H9 (cell line): ENCODE measurements at regions not wholly inside any gene's neighbourhood (a gene's known extent, or its start where the extent isn't known, plus 50 kb on each side); places are given as distances from the start of the nearest gene placed in this dataset.

Experiments used
- DNase-seq: peaks from one replicate; pipeline ENCODE4 v3.0.0-alpha.2; 2017
- H2AFZ ChIP-seq: one replicate; pipeline ENCODE4 v1.6.1; 2013; ENCODE audit warnings: mild to moderate bottlenecking, low read length, control low read depth, moderate library complexity
- H2AK5ac ChIP-seq: 2 replicates; pipeline ENCODE4 v1.6.1; 2013; ENCODE audit warnings: low read length, control low read depth, mixed read lengths; ENCODE audit not compliant: insufficient read length
- H2BK120ac ChIP-seq: one replicate; pipeline ENCODE4 v1.6.1; 2013; ENCODE audit warnings: low read depth, mild to moderate bottlenecking, low read length, control low read depth, inconsistent platforms; ENCODE audit not compliant: poor library complexity, severe bottlenecking
- H2BK12ac ChIP-seq: 2 replicates; pipeline ENCODE4 v1.6.1; 2013; ENCODE audit warnings: low read length, control low read depth, mixed read lengths, low read depth; ENCODE audit not compliant: insufficient read length
- H2BK15ac ChIP-seq: 2 replicates; pipeline ENCODE4 v1.6.1; 2013; ENCODE audit warnings: low read depth, low read length, control low read depth
- H2BK20ac ChIP-seq: one replicate; pipeline ENCODE4 v1.6.1; 2013; ENCODE audit warnings: low read depth, mild to moderate bottlenecking, low read length, control low read depth, inconsistent platforms; ENCODE audit not compliant: poor library complexity, severe bottlenecking
- H2BK5ac ChIP-seq: 2 replicates; pipeline ENCODE4 v1.6.1; 2013; ENCODE audit warnings: low read length, control low read depth, mixed read lengths; ENCODE audit not compliant: insufficient read length
- H3K14ac ChIP-seq: 2 replicates; pipeline ENCODE4 v1.6.1; 2013; ENCODE audit warnings: low read length, control low read depth; ENCODE audit not compliant: insufficient read depth
- H3K18ac ChIP-seq: 2 replicates; pipeline ENCODE4 v1.6.1; 2013; ENCODE audit warnings: low read depth, mild to moderate bottlenecking, mixed read lengths, low read length, control low read depth; ENCODE audit not compliant: insufficient read length
- H3K23ac ChIP-seq: 2 replicates; pipeline ENCODE4 v1.6.1; 2013; ENCODE audit warnings: low read length, control low read depth, mixed read lengths, low read depth; ENCODE audit not compliant: insufficient read length
- H3K23me2 ChIP-seq: 2 replicates; pipeline ENCODE4 v1.6.1; 2013; ENCODE audit warnings: low read depth, mild to moderate bottlenecking, mixed read lengths, low read length, control low read depth; ENCODE audit not compliant: insufficient read length, poor library complexity, severe bottlenecking
- H3K27ac ChIP-seq: 2 replicates; pipeline ENCODE4 v1.5.1; 2013; ENCODE audit warnings: low read length, control low read depth, mixed read lengths, low read depth; ENCODE audit not compliant: insufficient read length
- H3K27me3 ChIP-seq: 2 replicates; pipeline ENCODE4 v1.6.1; 2013; ENCODE audit warnings: low read length, control low read depth, inconsistent platforms; ENCODE audit not compliant: insufficient read depth
- H3K4ac ChIP-seq: 2 replicates; pipeline ENCODE4 v1.6.1; 2013; ENCODE audit warnings: low read depth, mild to moderate bottlenecking, control low read depth, inconsistent platforms, low read length, moderate library complexity
- H3K4me1 ChIP-seq: 2 replicates; pipeline ENCODE4 v1.6.1; 2013; ENCODE audit warnings: low read length, control low read depth, inconsistent platforms; ENCODE audit not compliant: insufficient read depth
- H3K4me2 ChIP-seq: 2 replicates; pipeline ENCODE4 v1.6.1; 2013; ENCODE audit warnings: low read length, control low read depth, mixed read lengths; ENCODE audit not compliant: insufficient read length, insufficient read depth
- H3K56ac ChIP-seq: 2 replicates; pipeline ENCODE4 v1.6.1; 2013; ENCODE audit warnings: low read depth, mild to moderate bottlenecking, mixed read lengths, low read length, control low read depth; ENCODE audit not compliant: insufficient read length
- H3K79me1 ChIP-seq: 2 replicates; pipeline ENCODE4 v1.6.1; 2013; ENCODE audit warnings: low read depth, mild to moderate bottlenecking, moderate library complexity, low read length, control low read depth, inconsistent platforms; ENCODE audit not compliant: insufficient read depth, poor library complexity, severe bottlenecking
- H3K79me2 ChIP-seq: 2 replicates; pipeline ENCODE4 v1.6.1; 2013; ENCODE audit warnings: low read length, control low read depth, inconsistent platforms; ENCODE audit not compliant: insufficient read depth
- H3K9ac ChIP-seq: 2 replicates; pipeline ENCODE4 v1.6.1; 2013; ENCODE audit warnings: low read length, control low read depth, mixed read lengths; ENCODE audit not compliant: insufficient read length; ENCODE audit errors: extremely low read depth
- H3K9me3 ChIP-seq: one replicate; pipeline ENCODE4 v1.6.1; 2013; ENCODE audit warnings: low read depth, low read length, inconsistent platforms; ENCODE audit not compliant: control insufficient read depth
- H3T11ph ChIP-seq: one replicate; pipeline ENCODE4 v1.6.1; 2013; ENCODE audit warnings: mild to moderate bottlenecking, low read length, control low read depth, inconsistent platforms
- H4K20me1 ChIP-seq: one replicate; pipeline ENCODE4 v1.6.1; 2013; ENCODE audit not compliant: control insufficient read depth, insufficient read length, insufficient read depth
- H4K5ac ChIP-seq: 2 replicates; pipeline ENCODE4 v1.6.1; 2013; ENCODE audit warnings: low read depth, mild to moderate bottlenecking, mixed read lengths, low read length, control low read depth; ENCODE audit not compliant: insufficient read length
- H4K8ac ChIP-seq: replicated peaks from 2 replicates; pipeline ENCODE4 v1.6.1; 2013; ENCODE audit warnings: low read length, control low read depth, mixed read lengths, low read depth; ENCODE audit not compliant: insufficient read length
- H4K91ac ChIP-seq: 2 replicates; pipeline ENCODE4 v1.6.1; 2013; ENCODE audit warnings: low read depth, mild to moderate bottlenecking, moderate library complexity, mixed read lengths, low read length, control low read depth; ENCODE audit not compliant: insufficient read length
- H3K27ac Mint-ChIP-seq, 3 experiments: 2 replicates in 2 of 3; 3 replicates in 1 of 3; pipeline ENCODE4 v1.8.0; 2020 to 2021; ENCODE audit warnings: mixed read lengths in 3 of 3, mild to moderate bottlenecking in 1 of 3, moderate library complexity in 1 of 3
- H3K27me3 Mint-ChIP-seq: 2 replicates; pipeline ENCODE4 v1.8.0; 2021; ENCODE audit warnings: low read depth, mild to moderate bottlenecking, moderate library complexity, mixed read lengths
- H3K36me3 Mint-ChIP-seq, 3 experiments: 2 replicates in 2 of 3; 3 replicates in 1 of 3; pipeline ENCODE4 v1.8.0; 2020 to 2021; ENCODE audit warnings: low read depth in 3 of 3, mixed read lengths in 3 of 3; ENCODE audit not compliant: insufficient read depth in 1 of 3
- H3K4me1 Mint-ChIP-seq, 2 experiments: 2 replicates each; pipeline ENCODE4 v1.8.0; 2020; ENCODE audit warnings: mixed read lengths in 2 of 2
- H3K4me3 Mint-ChIP-seq, 2 experiments: 2 replicates in 1 of 2; 3 replicates in 1 of 2; pipeline ENCODE4 v1.8.0; 2020 to 2021; ENCODE audit warnings: mild to moderate bottlenecking in 2 of 2, mixed read lengths in 2 of 2, moderate library complexity in 1 of 2
- H3K9me3 Mint-ChIP-seq, 2 experiments: 2 replicates in 1 of 2; 3 replicates in 1 of 2; pipeline ENCODE4 v1.8.0; 2020; ENCODE audit warnings: mild to moderate bottlenecking in 2 of 2, mixed read lengths in 2 of 2, moderate library complexity in 1 of 2
- WGBS: extraction: QIAGEN DNeasy Blood & Tissue Kit; methylation state at CpG from one replicate; pipeline ENCODE4 v1.1.7; 2013; ENCODE audit warnings: missing lambda C conversion rate, low lambda C conversion rate, mixed read lengths; ENCODE audit not compliant: insufficient read length; ENCODE audit errors: extremely low coverage; 5-methylcytosine and 5-hydroxymethylcytosine counted together
- TF ChIP-seq, protein P1 (sequence below): fragments of 200-600 bp; sonication (generic); conservative IDR thresholded peaks from 3 replicates; pipeline ENCODE4 v1.8.0; 2021; ENCODE audit warnings: antibody characterized with exemption, mild to moderate bottlenecking

DNA sequence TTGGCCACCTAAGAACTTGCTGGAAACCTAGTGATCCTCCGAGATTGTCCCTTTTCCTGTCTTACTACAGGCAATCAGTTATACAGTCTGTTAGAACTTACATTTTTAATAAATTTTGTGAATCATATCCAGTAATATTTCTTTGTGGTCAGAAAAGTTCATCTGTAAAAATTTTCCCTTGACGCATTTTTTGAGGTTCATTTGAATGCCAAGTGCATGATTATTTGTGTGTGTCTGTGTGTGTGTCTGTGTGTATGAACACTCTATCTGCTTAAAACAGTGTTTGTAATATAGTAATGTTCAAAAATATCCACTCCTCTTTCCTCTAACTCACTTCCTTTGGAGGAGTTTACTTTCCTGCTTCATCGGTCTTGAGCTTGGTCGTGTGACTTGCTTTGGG, 468.7 kb upstream of the FLRT2 start:
- no peak overlapping the region for H3K27ac Mint-ChIP-seq
- no peaks in the 10 kb centered on the region for H3K79me2 ChIP-seq
- no peak overlapping the region for H2AFZ ChIP-seq
- H3K27me3 ChIP-seq, result no peaks in the 10 kb centered on the region
- no peak overlapping the region for H3T11ph ChIP-seq
- H2BK5ac ChIP-seq, result no peak overlapping the region
- H4K8ac ChIP-seq, result no peak overlapping the region
- H2BK15ac ChIP-seq, result no peak overlapping the region
- no peaks in the 10 kb centered on the region for H4K20me1 ChIP-seq
- H3K4me3 Mint-ChIP-seq, result no peak overlapping the region
- TF ChIP-seq, protein P1, sequence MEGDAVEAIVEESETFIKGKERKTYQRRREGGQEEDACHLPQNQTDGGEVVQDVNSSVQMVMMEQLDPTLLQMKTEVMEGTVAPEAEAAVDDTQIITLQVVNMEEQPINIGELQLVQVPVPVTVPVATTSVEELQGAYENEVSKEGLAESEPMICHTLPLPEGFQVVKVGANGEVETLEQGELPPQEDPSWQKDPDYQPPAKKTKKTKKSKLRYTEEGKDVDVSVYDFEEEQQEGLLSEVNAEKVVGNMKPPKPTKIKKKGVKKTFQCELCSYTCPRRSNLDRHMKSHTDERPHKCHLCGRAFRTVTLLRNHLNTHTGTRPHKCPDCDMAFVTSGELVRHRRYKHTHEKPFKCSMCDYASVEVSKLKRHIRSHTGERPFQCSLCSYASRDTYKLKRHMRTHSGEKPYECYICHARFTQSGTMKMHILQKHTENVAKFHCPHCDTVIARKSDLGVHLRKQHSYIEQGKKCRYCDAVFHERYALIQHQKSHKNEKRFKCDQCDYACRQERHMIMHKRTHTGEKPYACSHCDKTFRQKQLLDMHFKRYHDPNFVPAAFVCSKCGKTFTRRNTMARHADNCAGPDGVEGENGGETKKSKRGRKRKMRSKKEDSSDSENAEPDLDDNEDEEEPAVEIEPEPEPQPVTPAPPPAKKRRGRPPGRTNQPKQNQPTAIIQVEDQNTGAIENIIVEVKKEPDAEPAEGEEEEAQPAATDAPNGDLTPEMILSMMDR, result no peak
- DNase-seq, result no peak
- H3K27me3 Mint-ChIP-seq, result no peaks in the 10 kb centered on the region
- H2BK12ac ChIP-seq, result no peak overlapping the region
- H3K4ac ChIP-seq, result no peak overlapping the region
- no peaks in the 10 kb centered on the region for H3K9me3 ChIP-seq
- H4K91ac ChIP-seq, result no peak overlapping the region
- no peak overlapping the region for H3K9ac ChIP-seq
- no peak overlapping the region for H3K56ac ChIP-seq
- no peak overlapping the region for H4K5ac ChIP-seq
- H3K79me1 ChIP-seq, result no peaks in the 10 kb centered on the region
- no peak overlapping the region for H2BK120ac ChIP-seq
- WGBS, result no CpG with 5 or more reads among the region's 4 CpGs
- H3K23ac ChIP-seq, result no peak overlapping the region
- no peaks in the 10 kb centered on the region for H3K23me2 ChIP-seq
- H3K27ac ChIP-seq, result no peak overlapping the region
- H3K18ac ChIP-seq, result no peak overlapping the region
- no peaks in the 10 kb centered on the region; a peak in 1 of 7 replicates for H3K36me3 Mint-ChIP-seq
- H3K4me2 ChIP-seq, result no peak overlapping the region
- no peaks in the 10 kb centered on the region for H3K4me1 Mint-ChIP-seq
- H3K4me1 ChIP-seq, result no peaks in the 10 kb centered on the region
- H3K14ac ChIP-seq, result no peak overlapping the region
- H2BK20ac ChIP-seq, result no peak overlapping the region
- peaks cover 0 to 4% of the 10 kb centered on the region in 2 experiments; a peak in 4 of 5 replicates for H3K9me3 Mint-ChIP-seq
- H2AK5ac ChIP-seq, result no peak overlapping the region
